Glutamatergic neuron (in vitro differentiated cells): ENCODE measurements at regions not wholly inside any gene's neighbourhood (a gene's known extent, or its start where the extent isn't known, plus 50 kb on each side); places are given as distances from the start of the nearest gene placed in this dataset.

Experiments used
- DNase-seq: peaks from one replicate; pipeline ENCODE4 v3.0.0; 2022
- H3K27ac Mint-ChIP-seq: one replicate; pipeline ENCODE4 v1.8.0; 2020; ENCODE audit warnings: mild to moderate bottlenecking, mixed read lengths, inconsistent platforms; ENCODE audit not compliant: unreplicated experiment
- H3K27me3 Mint-ChIP-seq: one replicate; pipeline ENCODE4 v1.8.0; 2020; ENCODE audit warnings: mild to moderate bottlenecking, moderate library complexity, mixed read lengths, inconsistent platforms; ENCODE audit not compliant: unreplicated experiment
- H3K36me3 Mint-ChIP-seq: one replicate; pipeline ENCODE4 v1.8.0; 2020; ENCODE audit warnings: mild to moderate bottlenecking, mixed read lengths, inconsistent platforms; ENCODE audit not compliant: unreplicated experiment
- H3K4me1 Mint-ChIP-seq: one replicate; pipeline ENCODE4 v1.8.0; 2020; ENCODE audit warnings: mild to moderate bottlenecking, low read depth, mixed read lengths, inconsistent platforms; ENCODE audit not compliant: unreplicated experiment
- H3K4me3 Mint-ChIP-seq: one replicate; pipeline ENCODE4 v1.8.0; 2020; ENCODE audit warnings: mild to moderate bottlenecking, mixed read lengths, inconsistent platforms; ENCODE audit not compliant: unreplicated experiment
- H3K9me3 Mint-ChIP-seq: one replicate; pipeline ENCODE4 v1.8.0; 2020; ENCODE audit warnings: mild to moderate bottlenecking, moderate library complexity, mixed read lengths, inconsistent platforms; ENCODE audit not compliant: unreplicated experiment
- TF ChIP-seq, protein P1 (sequence below): fragments of 200-600 bp; sonication (generic); IDR thresholded peaks from one replicate; pipeline ENCODE4 v1.5.0; 2021; ENCODE audit not compliant: partially characterized antibody, unreplicated experiment

DNA sequence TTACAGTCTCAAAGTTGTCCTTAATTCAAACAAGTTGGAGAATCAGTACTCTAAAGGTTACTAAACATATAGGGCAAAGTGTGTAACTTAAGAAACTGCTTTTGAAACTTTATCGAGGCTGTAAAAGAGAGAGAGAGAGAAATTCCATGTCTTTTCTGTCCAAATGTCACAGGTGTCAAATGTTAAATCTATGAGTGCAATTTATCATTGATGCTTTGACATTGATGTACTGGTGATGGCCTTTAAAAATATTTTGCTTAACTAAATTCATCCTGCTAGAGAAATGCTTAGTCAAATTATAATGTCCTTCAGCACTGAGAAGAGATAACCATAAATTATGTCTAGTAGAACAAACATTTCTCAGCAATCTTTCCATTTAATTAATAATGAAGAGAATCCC is 1602.1 kb upstream of the TMEFF2 start:
- Mint-ChIP-seq H3K27me3 (no peaks in the 10 kb centered on the region), H3K27ac (no peak overlapping the region), H3K9me3 (no peaks in the 10 kb centered on the region), H3K36me3 (no peaks in the 10 kb centered on the region), H3K4me3 (no peak overlapping the region), H3K4me1 (peaks cover 1% of the 10 kb centered on the region)
- no peak for DNase-seq
- TF ChIP-seq, protein P1, sequence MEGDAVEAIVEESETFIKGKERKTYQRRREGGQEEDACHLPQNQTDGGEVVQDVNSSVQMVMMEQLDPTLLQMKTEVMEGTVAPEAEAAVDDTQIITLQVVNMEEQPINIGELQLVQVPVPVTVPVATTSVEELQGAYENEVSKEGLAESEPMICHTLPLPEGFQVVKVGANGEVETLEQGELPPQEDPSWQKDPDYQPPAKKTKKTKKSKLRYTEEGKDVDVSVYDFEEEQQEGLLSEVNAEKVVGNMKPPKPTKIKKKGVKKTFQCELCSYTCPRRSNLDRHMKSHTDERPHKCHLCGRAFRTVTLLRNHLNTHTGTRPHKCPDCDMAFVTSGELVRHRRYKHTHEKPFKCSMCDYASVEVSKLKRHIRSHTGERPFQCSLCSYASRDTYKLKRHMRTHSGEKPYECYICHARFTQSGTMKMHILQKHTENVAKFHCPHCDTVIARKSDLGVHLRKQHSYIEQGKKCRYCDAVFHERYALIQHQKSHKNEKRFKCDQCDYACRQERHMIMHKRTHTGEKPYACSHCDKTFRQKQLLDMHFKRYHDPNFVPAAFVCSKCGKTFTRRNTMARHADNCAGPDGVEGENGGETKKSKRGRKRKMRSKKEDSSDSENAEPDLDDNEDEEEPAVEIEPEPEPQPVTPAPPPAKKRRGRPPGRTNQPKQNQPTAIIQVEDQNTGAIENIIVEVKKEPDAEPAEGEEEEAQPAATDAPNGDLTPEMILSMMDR: no peak

DNA sequence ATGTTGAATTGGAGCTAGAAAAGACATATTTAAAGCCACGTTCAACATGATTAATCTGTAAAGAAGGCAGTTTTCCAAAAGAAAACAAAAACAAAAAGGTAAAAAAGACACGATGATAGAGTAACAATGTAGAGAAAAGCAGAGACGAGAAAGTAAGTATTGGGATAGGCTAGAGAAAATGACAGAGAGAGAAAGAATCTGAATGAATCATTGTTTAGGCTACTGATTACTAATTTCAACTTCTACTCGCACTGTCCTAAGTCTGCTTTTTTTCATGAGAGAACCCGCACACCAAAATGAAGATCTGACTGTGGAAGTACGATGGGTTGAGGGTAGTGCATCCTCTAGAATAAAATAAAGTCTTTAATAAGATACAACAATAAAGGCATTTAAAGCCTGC is 1599.2 kb upstream of the TMEFF2 start:
- Mint-ChIP-seq H3K36me3 (no peaks in the 10 kb centered on the region), H3K4me3 (no peak overlapping the region), H3K27ac (no peak overlapping the region), H3K27me3 (no peaks in the 10 kb centered on the region), H3K9me3 (no peaks in the 10 kb centered on the region), H3K4me1 (no peaks in the 10 kb centered on the region)
- TF ChIP-seq, protein P1: no peak
- DNase-seq: no peak

DNA sequence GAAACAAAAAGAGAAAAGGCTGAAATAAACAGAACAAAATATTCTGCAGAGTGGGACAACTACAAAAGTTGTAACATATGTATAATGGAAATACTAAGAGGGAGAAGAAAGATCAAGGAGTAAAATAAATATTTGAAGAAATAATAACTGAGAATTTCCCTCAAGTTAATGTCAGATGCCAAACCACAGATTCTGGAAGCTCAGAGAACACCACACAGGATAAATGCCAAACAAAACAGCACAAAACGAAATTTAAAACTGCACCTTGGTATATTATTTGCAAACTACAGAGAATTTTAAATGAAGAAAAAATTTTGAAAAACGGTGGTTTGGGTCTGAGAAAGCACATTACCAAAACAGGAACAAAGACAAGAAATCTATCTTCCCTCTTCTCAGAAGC is 1588.9 kb upstream of the TMEFF2 start:
- no peak for DNase-seq
- H3K9me3 Mint-ChIP-seq: peaks cover 1% of the 10 kb centered on the region
- H3K27ac Mint-ChIP-seq: no peak overlapping the region
- peaks cover 4% of the 10 kb centered on the region for H3K4me1 Mint-ChIP-seq
- H3K36me3 Mint-ChIP-seq: no peaks in the 10 kb centered on the region
- no peak overlapping the region for H3K4me3 Mint-ChIP-seq
- H3K27me3 Mint-ChIP-seq: no peaks in the 10 kb centered on the region
- TF ChIP-seq, protein P1: no peak

DNA sequence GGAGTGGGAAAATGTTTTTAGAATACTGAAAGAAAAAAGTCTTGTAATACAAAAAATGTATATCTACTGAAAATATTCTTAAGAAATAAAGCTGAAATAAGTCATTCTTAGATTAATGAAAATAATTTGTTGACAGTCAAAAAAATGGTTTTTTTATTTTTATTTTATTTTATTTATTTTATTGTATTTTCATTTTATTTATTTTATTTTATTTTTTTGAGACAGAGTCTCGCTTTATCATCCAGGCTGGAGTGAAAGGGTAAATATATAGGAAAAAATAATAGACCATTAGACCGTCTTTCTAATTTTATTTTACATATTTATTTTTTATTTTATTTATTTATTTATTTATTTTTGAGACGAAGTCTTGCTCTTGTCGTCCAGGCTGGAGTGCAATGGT is 1583.6 kb upstream of the TMEFF2 start:
- TF ChIP-seq, protein P1: no peak
- no peak for DNase-seq
- H3K27ac Mint-ChIP-seq: no peak overlapping the region
- H3K9me3 Mint-ChIP-seq: peaks cover 1% of the 10 kb centered on the region
- no peaks in the 10 kb centered on the region for H3K27me3 Mint-ChIP-seq
- peaks cover 4% of the 10 kb centered on the region for H3K4me1 Mint-ChIP-seq
- H3K4me3 Mint-ChIP-seq: no peak overlapping the region
- H3K36me3 Mint-ChIP-seq: no peaks in the 10 kb centered on the region

GRCh38 chr2:193776988-193777387 is 1582.3 kb upstream of the TMEFF2 start:
- H3K4me1 Mint-ChIP-seq: peaks cover 1% of the 10 kb centered on the region
- no peak overlapping the region for H3K27ac Mint-ChIP-seq
- no peaks in the 10 kb centered on the region for H3K9me3 Mint-ChIP-seq
- H3K27me3 Mint-ChIP-seq: no peaks in the 10 kb centered on the region
- H3K36me3 Mint-ChIP-seq: no peaks in the 10 kb centered on the region
- TF ChIP-seq, protein P1: no peak
- H3K4me3 Mint-ChIP-seq: no peak overlapping the region
- no peak for DNase-seq
